CD4-positive, CD25-positive, alpha-beta regulatory T cell (primary cell): ENCODE measurements at regions not wholly inside any gene's neighbourhood (a gene's known extent, or its start where the extent isn't known, plus 50 kb on each side); places are given as distances from the start of the nearest gene placed in this dataset.
"Not testable (repeated sequence)": the region's sequence is repeated elsewhere in the genome, so short reads cannot be mapped to it uniquely, and the experiment has no call there.

Source experiments
- ATAC-seq, 2 donors: fragments of 150-1000 bp; cut with Tn5 transposase; one replicate each; pipeline ENCODE4 v1.10.0; 2021; ENCODE audit warnings: low read depth in 2 of 2, moderate number of reproducible peaks in 2 of 2, moderate library complexity in 1 of 2
- DNase-seq, 3 donors: peaks; one replicate each; pipeline versions ENCODE4 v3.0.0 to v3.0.0-alpha.2; 2012 to 2022; ENCODE audit warnings: mixed read lengths in 1 of 3
- H3K27ac ChIP-seq: one replicate; pipeline ENCODE4 v1.7.0; 2013; ENCODE audit warnings: mild to moderate bottlenecking, low read length; ENCODE audit not compliant: insufficient read depth, poor library complexity, severe bottlenecking
- H3K27me3 ChIP-seq: one replicate; pipeline ENCODE4 v1.7.0; 2013; ENCODE audit warnings: low read length; ENCODE audit not compliant: control insufficient read depth, insufficient read depth
- H3K36me3 ChIP-seq: one replicate; pipeline ENCODE4 v1.7.0; 2013; ENCODE audit warnings: mild to moderate bottlenecking, low read length, moderate library complexity; ENCODE audit not compliant: control insufficient read depth, insufficient read depth
- H3K4me1 ChIP-seq: 2 replicates; pipeline ENCODE4 v1.7.0; 2013; ENCODE audit warnings: mild to moderate bottlenecking, low read length; ENCODE audit not compliant: insufficient read depth, control insufficient read depth, poor library complexity, severe bottlenecking
- H3K4me3 ChIP-seq: one replicate; pipeline ENCODE4 v1.7.0; 2013; ENCODE audit warnings: low read depth, mild to moderate bottlenecking, low read length, moderate library complexity
- H3K9me3 ChIP-seq, 2 experiments: 1 replicate in 1 of 2; 2 replicates in 1 of 2; pipeline ENCODE4 v1.7.0; 2013; ENCODE audit warnings: low read length in 2 of 2, mild to moderate bottlenecking in 1 of 2, moderate library complexity in 1 of 2; ENCODE audit not compliant: control insufficient read depth in 2 of 2
- H3K27ac Mint-ChIP-seq, 3 donors: one replicate each; pipeline ENCODE4 v1.8.0; 2020 to 2022; ENCODE audit warnings: mild to moderate bottlenecking in 3 of 3, mixed read lengths in 3 of 3, moderate library complexity in 2 of 3
- H3K27me3 Mint-ChIP-seq: one replicate; pipeline ENCODE4 v1.8.0; 2022; ENCODE audit warnings: mild to moderate bottlenecking, mixed read lengths
- H3K36me3 Mint-ChIP-seq: one replicate; pipeline ENCODE4 v1.8.0; 2020; ENCODE audit warnings: mixed read lengths
- H3K4me1 Mint-ChIP-seq, 4 donors: one replicate each; pipeline ENCODE4 v1.8.0; 2020 to 2022; ENCODE audit warnings: mixed read lengths in 4 of 4, mild to moderate bottlenecking in 1 of 4
- H3K4me3 Mint-ChIP-seq, 4 donors: one replicate each; pipeline ENCODE4 v1.8.0; 2020 to 2022; ENCODE audit warnings: mild to moderate bottlenecking in 4 of 4, mixed read lengths in 4 of 4, moderate library complexity in 3 of 4
- H3K9me3 Mint-ChIP-seq, 7 donors: one replicate each; pipeline ENCODE4 v1.8.0; 2020 to 2022; ENCODE audit warnings: mixed read lengths in 7 of 7, mild to moderate bottlenecking in 3 of 7, moderate library complexity in 2 of 7

DNA sequence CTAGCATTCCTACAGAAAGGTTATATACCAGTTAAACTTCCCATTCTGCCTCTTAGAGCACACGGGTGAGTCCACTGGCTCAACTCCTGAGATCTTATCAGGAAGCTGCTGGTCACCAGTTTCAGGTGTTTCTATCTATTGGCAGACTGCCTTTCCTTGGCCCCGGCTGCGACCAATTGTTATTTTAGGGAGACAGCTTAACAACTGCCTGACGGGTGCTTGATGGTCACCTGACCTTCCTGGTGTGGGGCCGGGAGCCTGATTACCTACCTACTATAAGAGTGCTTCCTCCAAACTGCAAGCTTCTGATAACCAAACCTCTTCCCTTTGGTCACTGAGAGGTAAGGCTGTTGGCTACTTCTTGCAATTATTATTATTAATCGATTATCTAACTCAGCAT, 122.1 kb upstream of the XIRP2 start:
- Mint-ChIP-seq H3K27me3 (no peaks in the 10 kb centered on the region), H3K36me3 (no peaks in the 10 kb centered on the region), H3K9me3 (peaks cover 0 to 11% (median 2%) of the 10 kb centered on the region in 7 donors), H3K27ac (no peak overlapping the region), H3K4me1 (peaks cover 0 to 5% (median 0%) of the 10 kb centered on the region in 4 donors), H3K4me3 (no peak overlapping the region)
- ATAC-seq = no peak
- Histone ChIP-seq H3K4me1 (no peaks in the 10 kb centered on the region), H3K27me3 (no peaks in the 10 kb centered on the region), H3K36me3 (no peaks in the 10 kb centered on the region), H3K27ac (no peak overlapping the region), H3K4me3 (no peak overlapping the region), H3K9me3 (no peaks in the 10 kb centered on the region)
- no peak for DNase-seq

DNA sequence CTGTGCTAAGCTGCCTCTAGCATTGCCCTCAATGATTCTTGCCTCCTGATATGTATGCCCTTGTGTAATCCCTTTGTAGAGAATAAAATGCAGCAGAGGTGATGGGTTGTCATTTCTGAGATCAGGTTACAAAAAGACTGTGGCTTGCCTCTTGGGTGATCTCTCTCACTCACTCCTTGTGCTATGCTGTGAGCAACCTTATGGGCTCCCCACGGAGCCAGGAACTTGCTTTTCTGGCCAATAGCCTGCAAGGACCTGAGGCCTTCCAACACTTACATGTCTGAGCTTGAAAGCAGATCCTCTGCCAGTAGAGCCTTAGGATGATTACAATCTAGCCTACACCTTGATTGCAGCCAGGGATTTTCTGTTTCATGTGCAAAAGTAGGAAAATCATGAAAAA, 123.1 kb upstream of the XIRP2 start:
- H3K27me3 ChIP-seq = no peaks in the 10 kb centered on the region
- H3K4me1 Mint-ChIP-seq = peaks cover 0 to 5% (median 0%) of the 10 kb centered on the region in 4 donors
- no peak overlapping the region for H3K27ac Mint-ChIP-seq
- H3K27ac ChIP-seq = no peak overlapping the region
- H3K36me3 ChIP-seq = no peaks in the 10 kb centered on the region
- no peaks in the 10 kb centered on the region for H3K9me3 ChIP-seq
- no peak overlapping the region for H3K4me3 Mint-ChIP-seq
- no peaks in the 10 kb centered on the region for H3K36me3 Mint-ChIP-seq
- H3K4me1 ChIP-seq = no peaks in the 10 kb centered on the region
- H3K27me3 Mint-ChIP-seq = no peaks in the 10 kb centered on the region
- H3K9me3 Mint-ChIP-seq = peaks cover 0 to 11% (median 2%) of the 10 kb centered on the region in 7 donors
- no peak for DNase-seq
- no peak overlapping the region for H3K4me3 ChIP-seq
- ATAC-seq = no peak

DNA sequence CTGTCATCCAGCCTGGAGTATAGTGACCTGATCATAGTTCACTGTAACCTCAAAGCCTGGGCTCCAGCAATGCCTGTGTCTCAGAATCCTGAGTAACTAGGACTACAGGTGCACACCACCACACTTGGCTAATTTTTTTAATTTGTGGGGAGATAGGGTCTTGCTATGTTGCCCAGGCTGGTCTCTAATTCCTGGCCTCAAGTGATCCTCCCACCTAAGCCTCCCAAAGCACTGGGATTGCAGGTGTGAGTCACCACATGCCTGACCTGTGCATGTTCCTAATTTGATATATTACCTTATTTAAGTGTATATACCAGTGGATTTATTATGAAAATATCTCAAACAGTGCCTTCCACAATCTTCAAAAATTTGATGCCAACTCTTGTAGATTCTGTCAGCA, 123.6 kb upstream of the XIRP2 start:
- Histone ChIP-seq H3K36me3 (no peaks in the 10 kb centered on the region), H3K27me3 (no peaks in the 10 kb centered on the region), H3K4me1 (no peaks in the 10 kb centered on the region), H3K9me3 (no peaks in the 10 kb centered on the region), H3K4me3 (no peak overlapping the region), H3K27ac (no peak overlapping the region)
- Mint-ChIP-seq H3K4me1 (peaks cover 0 to 5% (median 0%) of the 10 kb centered on the region in 4 donors), H3K27me3 (no peaks in the 10 kb centered on the region), H3K9me3 (peaks cover 0 to 11% (median 2%) of the 10 kb centered on the region in 7 donors), H3K27ac (no peak overlapping the region), H3K4me3 (no peak overlapping the region), H3K36me3 (no peaks in the 10 kb centered on the region)
- DNase-seq (no peak), ATAC-seq (no peak)

DNA sequence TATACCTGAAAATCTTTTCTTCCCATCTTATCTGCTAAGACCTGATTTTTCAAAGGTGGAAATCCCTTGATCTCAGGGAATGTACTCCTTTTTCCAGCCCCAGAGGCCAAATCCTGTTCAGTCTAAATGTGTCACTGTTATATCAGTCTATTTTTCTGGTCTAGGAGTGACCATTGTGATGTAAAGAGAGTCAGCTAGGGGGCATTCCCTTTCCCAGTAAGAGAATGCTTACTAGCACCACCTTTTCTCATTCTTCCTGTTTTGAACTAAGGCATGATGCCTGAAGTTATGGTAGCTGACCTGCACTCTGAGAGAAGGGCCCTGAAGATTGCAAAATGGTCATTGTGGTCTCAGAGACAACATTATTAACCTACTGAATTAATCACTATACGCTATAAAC, 124.1 kb upstream of the XIRP2 start:
- Histone ChIP-seq H3K36me3 (no peaks in the 10 kb centered on the region), H3K27me3 (no peaks in the 10 kb centered on the region), H3K9me3 (no peaks in the 10 kb centered on the region), H3K27ac (no peak overlapping the region), H3K4me1 (no peaks in the 10 kb centered on the region), H3K4me3 (no peak overlapping the region)
- Mint-ChIP-seq H3K36me3 (no peaks in the 10 kb centered on the region), H3K9me3 (peaks cover 0 to 11% (median 2%) of the 10 kb centered on the region in 7 donors), H3K27me3 (no peaks in the 10 kb centered on the region), H3K4me1 (peaks cover 0 to 5% (median 0%) of the 10 kb centered on the region in 4 donors), H3K4me3 (no peak overlapping the region), H3K27ac (no peak overlapping the region)
- ATAC-seq = no peak
- DNase-seq = no peak

DNA sequence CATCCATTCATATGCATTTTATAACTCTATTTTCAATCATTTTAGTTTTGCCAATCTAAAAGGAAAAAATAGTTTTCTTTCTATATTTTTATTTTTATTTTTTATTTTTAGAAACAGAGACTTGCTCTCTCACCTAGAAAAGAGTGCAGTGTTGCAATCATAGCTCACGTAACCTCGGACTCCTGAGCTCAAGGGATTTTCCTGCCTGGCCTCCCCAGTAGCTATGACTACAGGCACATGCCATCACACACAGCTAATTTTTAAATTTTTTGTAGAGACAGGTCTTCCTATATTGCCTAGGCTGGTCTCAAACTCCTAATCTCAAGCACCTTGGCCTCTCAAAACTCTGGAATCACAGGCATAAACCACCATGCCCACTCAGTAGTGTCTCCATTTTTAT, 125.5 kb upstream of the XIRP2 start:
- no peaks in the 10 kb centered on the region for H3K27me3 ChIP-seq
- Mint-ChIP-seq H3K9me3 (peaks cover 0 to 12% (median 0%) of the 10 kb centered on the region in 7 donors), H3K4me1 (no peaks in the 10 kb centered on the region), H3K4me3 (no peak overlapping the region), H3K27me3 (no peaks in the 10 kb centered on the region), H3K27ac (no peak overlapping the region), H3K36me3 (no peaks in the 10 kb centered on the region)
- no peak overlapping the region for H3K27ac ChIP-seq
- H3K4me3 ChIP-seq = no peak overlapping the region
- DNase-seq (no peak), ATAC-seq (no peak)
- no peaks in the 10 kb centered on the region for H3K9me3 ChIP-seq
- no peaks in the 10 kb centered on the region for H3K36me3 ChIP-seq
- H3K4me1 ChIP-seq = no peaks in the 10 kb centered on the region

- H3K4me1 Mint-ChIP-seq = no peaks in the 10 kb centered on the region
- H3K27me3 Mint-ChIP-seq = no peaks in the 10 kb centered on the region
- H3K4me3 Mint-ChIP-seq = no peak overlapping the region
- H3K36me3 Mint-ChIP-seq = no peaks in the 10 kb centered on the region
- ATAC-seq = no peak
- Histone ChIP-seq H3K36me3 (no peaks in the 10 kb centered on the region), H3K4me3 (no peak overlapping the region), H3K27ac (no peak overlapping the region), H3K27me3 (no peaks in the 10 kb centered on the region), H3K4me1 (no peaks in the 10 kb centered on the region), H3K9me3 (no peaks in the 10 kb centered on the region)
- no peak overlapping the region for H3K27ac Mint-ChIP-seq
- peaks cover 0 to 10% (median 0%) of the 10 kb centered on the region in 7 donors for H3K9me3 Mint-ChIP-seq
- no peak for DNase-seq
Observed at GRCh38 chr2:166758956-166759355, 129.3 kb upstream of the XIRP2 start.

DNA sequence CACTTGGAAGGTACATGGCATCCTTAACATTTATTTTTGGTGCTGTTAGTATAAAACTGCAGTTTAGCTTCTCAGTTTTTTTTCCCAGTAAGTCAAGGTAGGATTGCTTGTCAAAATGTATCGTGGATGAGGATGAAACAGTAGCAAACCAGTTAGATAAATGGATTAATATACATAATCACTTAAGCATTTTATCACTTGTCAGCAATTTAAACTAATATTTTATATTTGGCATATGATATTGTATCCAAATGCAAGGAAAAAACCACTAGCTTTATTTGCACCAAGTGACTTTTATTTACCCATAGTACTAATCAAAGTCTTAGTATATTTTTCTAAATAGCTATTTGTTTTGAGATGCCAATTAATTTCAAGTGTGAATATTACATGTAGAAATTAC, 137.7 kb upstream of the XIRP2 start:
- Mint-ChIP-seq H3K27ac (no peak overlapping the region), H3K9me3 (peaks cover 2 to 13% (median 7%) of the 10 kb centered on the region in 7 donors), H3K4me1 (no peaks in the 10 kb centered on the region), H3K27me3 (no peaks in the 10 kb centered on the region), H3K36me3 (no peaks in the 10 kb centered on the region), H3K4me3 (no peak overlapping the region)
- no peaks in the 10 kb centered on the region for H3K36me3 ChIP-seq
- no peaks in the 10 kb centered on the region for H3K4me1 ChIP-seq
- H3K27me3 ChIP-seq = no peaks in the 10 kb centered on the region
- no peak overlapping the region for H3K27ac ChIP-seq
- ATAC-seq = no peak
- peaks cover 2 to 4% of the 10 kb centered on the region in 2 experiments for H3K9me3 ChIP-seq
- DNase-seq = no peak
- no peak overlapping the region for H3K4me3 ChIP-seq

DNA sequence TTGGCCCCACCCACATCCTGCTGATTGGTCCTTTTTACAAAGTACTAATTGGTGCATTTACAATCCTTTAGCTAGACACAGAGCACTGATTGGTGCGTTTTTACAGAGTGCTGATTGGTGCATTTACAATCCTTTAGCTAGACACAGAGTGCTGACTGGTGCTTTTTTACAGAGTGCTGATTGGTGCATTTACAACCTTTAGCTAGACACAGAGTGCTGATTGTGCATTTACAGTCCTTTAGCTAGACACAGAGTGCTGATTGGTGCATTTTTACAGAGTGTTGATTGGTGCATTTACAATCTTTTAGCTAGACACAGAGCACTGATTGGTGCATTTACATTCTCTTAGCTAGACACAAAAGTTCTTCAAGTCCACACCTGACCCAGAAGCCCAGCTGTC, 144.2 kb upstream of the XIRP2 start:
- H3K4me1 Mint-ChIP-seq, H3K27me3 ChIP-seq, H3K27ac ChIP-seq, H3K27ac Mint-ChIP-seq, H3K4me3 Mint-ChIP-seq, H3K4me3 ChIP-seq, H3K36me3 ChIP-seq, H3K27me3 Mint-ChIP-seq, H3K4me1 ChIP-seq, DNase-seq, H3K36me3 Mint-ChIP-seq, ATAC-seq: not testable (repeated sequence)
- peaks cover 18 to 46% of the 10 kb centered on the region in 2 experiments for H3K9me3 ChIP-seq
- H3K9me3 Mint-ChIP-seq = peaks cover 1 to 65% (median 18%) of the 10 kb centered on the region in 7 donors
